ENCODE measurements at regions not wholly inside any gene's neighbourhood (a gene's known extent, or its start where the extent isn't known, plus 50 kb on each side); places are given as distances from the start of the nearest gene placed in this dataset.

GRCh38 chr10:2927958-2928840, 139.1 kb upstream of the PFKP start:
- H2AFZ ChIP-seq (ENCODE audit: low read length): no peak overlapping the region
- H4K20me1 ChIP-seq (ENCODE audit: insufficient read depth, low read length): no peaks in the 10 kb centered on the region
- no peaks in the 10 kb centered on the region for H3K9me2 ChIP-seq (ENCODE audit: insufficient read depth, low read length)
- no peaks in the 10 kb centered on the region for H3K4me1 ChIP-seq (ENCODE audit: insufficient read depth, low read length, poor library complexity, severe bottlenecking)
- ChIA-PET CTCF (ENCODE audit: unreplicated experiment) (no interaction called here), POLR2A (no interaction called here)
- BruUV-seq (replicated peaks): no TSS peak
- intact Hi-C loops (cut with micrococcal nuclease; ENCODE audit: unreplicated experiment): loop anchor here (1.0 to 10.0 kb wide), 2 partner anchors 47 to 115 kb away; no protein-coding TSS in a partner anchor
- TF ChIP-seq CTCF (conservative IDR thresholded peaks at IDR 0.05; ENCODE audit: low read length) (peak; percentile 78), EZH2phosphoT487 (IDR thresholded peaks at IDR 0.05; ENCODE audit: borderline replicate concordance, low read depth, low read length) (no peak)
- no peak overlapping the region for H3K4me2 ChIP-seq (ENCODE audit: low read length)
- H3K36me3 ChIP-seq (ENCODE audit: insufficient read depth, low read length): no peaks in the 10 kb centered on the region
- H3K27ac ChIP-seq (ENCODE audit: low read depth, low read length, poor library complexity, severe bottlenecking): no peak overlapping the region
- H3K79me2 ChIP-seq (ENCODE audit: insufficient read depth, low read depth, low read length): no peaks in the 10 kb centered on the region
- peak; percentile 54 for DNase-seq (ENCODE audit: low spot score)
- no peak overlapping the region for H3K4me3 ChIP-seq (ENCODE audit: low read depth, low read length, poor library complexity, severe bottlenecking)
- no peaks in the 10 kb centered on the region for H3K9me3 ChIP-seq (ENCODE audit: low read length)

GRCh38 chr10:2926918-2927660, 140.3 kb upstream of the PFKP start:
- Histone ChIP-seq H3K4me2 (ENCODE audit: low read length) (no peak overlapping the region), H3K4me3 (ENCODE audit: low read depth, low read length, poor library complexity, severe bottlenecking) (no peak overlapping the region), H3K79me2 (ENCODE audit: insufficient read depth, low read depth, low read length) (no peaks in the 10 kb centered on the region), H2AFZ (ENCODE audit: low read length) (no peak overlapping the region), H3K27ac (ENCODE audit: low read depth, low read length, poor library complexity, severe bottlenecking) (no peak overlapping the region), H3K4me1 (ENCODE audit: insufficient read depth, low read length, poor library complexity, severe bottlenecking) (no peaks in the 10 kb centered on the region), H4K20me1 (ENCODE audit: insufficient read depth, low read length) (no peaks in the 10 kb centered on the region), H3K9me2 (ENCODE audit: insufficient read depth, low read length) (no peaks in the 10 kb centered on the region), H3K9me3 (ENCODE audit: low read length) (no peaks in the 10 kb centered on the region), H3K36me3 (ENCODE audit: insufficient read depth, low read length) (no peaks in the 10 kb centered on the region)
- ChIA-PET POLR2A (no interaction called here), CTCF (ENCODE audit: unreplicated experiment) (no interaction called here)
- TF ChIP-seq CTCF (conservative IDR thresholded peaks at IDR 0.05; ENCODE audit: low read length) (no peak), EZH2phosphoT487 (IDR thresholded peaks at IDR 0.05; ENCODE audit: borderline replicate concordance, low read depth, low read length) (no peak)
- BruUV-seq (replicated peaks): no TSS peak
- intact Hi-C loops (cut with micrococcal nuclease; ENCODE audit: unreplicated experiment): loop anchor here (10.0 kb wide), 1 partner anchor 48 kb away; no protein-coding TSS in a partner anchor
- DNase-seq (ENCODE audit: low spot score): no peak
